ENCODE measurements at regions not wholly inside any gene's neighbourhood (a gene's known extent, or its start where the extent isn't known, plus 50 kb on each side); places are given as distances from the start of the nearest gene placed in this dataset.

DNA sequence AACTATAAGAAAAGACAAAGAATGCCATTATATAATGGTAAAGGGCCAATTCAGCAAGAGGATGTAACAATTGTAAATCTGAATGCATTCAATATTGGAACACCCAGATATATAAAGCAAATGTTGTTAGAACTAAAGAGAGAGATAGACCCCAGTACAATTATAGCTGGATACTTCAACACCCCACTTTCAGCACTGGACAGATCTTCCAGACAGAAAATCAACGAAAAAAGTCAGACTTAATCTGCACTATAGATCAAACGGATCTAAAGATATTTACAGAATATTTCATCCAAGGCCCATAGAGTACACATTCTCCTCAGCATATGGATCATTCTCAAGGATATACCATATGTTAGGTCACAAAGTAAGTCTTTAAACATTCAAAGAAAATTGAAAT, 194.6 kb upstream of the DACH1 start:
- CTCF ChIA-PET, result no interaction called here
- no peak overlapping the region for H3K4me2 ChIP-seq (ENCODE audit: low read length)
- no TSS peak for BruUV-seq (replicated peaks)
- POLR2A ChIA-PET, result no interaction called here
- peaks cover 0 to 5% of the 10 kb centered on the region in 2 experiments; a peak in 2 of 4 replicates for H3K4me1 ChIP-seq (ENCODE audit: control insufficient read depth in 1 of 2, insufficient read depth in 2 of 2, low read length in 2 of 2)
- H3K27ac ChIP-seq (ENCODE audit: low read depth, low read length), result no peak overlapping the region
- no peak overlapping the region for H3K4me3 ChIP-seq (replicated peaks in 1 of 2; ENCODE audit: low read depth in 1 of 2, low read length in 2 of 2)
- H3K27me3 ChIP-seq (ENCODE audit: insufficient read depth, low read length), result no peaks in the 10 kb centered on the region
- no peak overlapping the region for H3K9ac ChIP-seq (ENCODE audit: low read length)
- RAD21 ChIA-PET (ENCODE audit: low non-redundant PET in 1 of 2, low total read pairs in 2 of 2, uncharacterized antibody in 2 of 2, unreplicated experiment in 2 of 2), result no interaction called here
- no peak overlapping the region for H2AFZ ChIP-seq (ENCODE audit: low read depth, low read length, poor library complexity, severe bottlenecking)
- H4K20me1 ChIP-seq (ENCODE audit: insufficient read depth), result no peaks in the 10 kb centered on the region
- intact Hi-C loops (cut with micrococcal nuclease), result no loop called here
- H3K9me2 ChIP-seq (ENCODE audit: insufficient read depth), result no peaks in the 10 kb centered on the region
- H3K36me3 ChIP-seq (ENCODE audit: control insufficient read depth in 1 of 2, insufficient read depth in 2 of 2, low read length in 2 of 2), result no peaks in the 10 kb centered on the region
- no peak for DNase-seq (ENCODE audit: low read depth, low spot score)
- TF ChIP-seq, protein P1, sequence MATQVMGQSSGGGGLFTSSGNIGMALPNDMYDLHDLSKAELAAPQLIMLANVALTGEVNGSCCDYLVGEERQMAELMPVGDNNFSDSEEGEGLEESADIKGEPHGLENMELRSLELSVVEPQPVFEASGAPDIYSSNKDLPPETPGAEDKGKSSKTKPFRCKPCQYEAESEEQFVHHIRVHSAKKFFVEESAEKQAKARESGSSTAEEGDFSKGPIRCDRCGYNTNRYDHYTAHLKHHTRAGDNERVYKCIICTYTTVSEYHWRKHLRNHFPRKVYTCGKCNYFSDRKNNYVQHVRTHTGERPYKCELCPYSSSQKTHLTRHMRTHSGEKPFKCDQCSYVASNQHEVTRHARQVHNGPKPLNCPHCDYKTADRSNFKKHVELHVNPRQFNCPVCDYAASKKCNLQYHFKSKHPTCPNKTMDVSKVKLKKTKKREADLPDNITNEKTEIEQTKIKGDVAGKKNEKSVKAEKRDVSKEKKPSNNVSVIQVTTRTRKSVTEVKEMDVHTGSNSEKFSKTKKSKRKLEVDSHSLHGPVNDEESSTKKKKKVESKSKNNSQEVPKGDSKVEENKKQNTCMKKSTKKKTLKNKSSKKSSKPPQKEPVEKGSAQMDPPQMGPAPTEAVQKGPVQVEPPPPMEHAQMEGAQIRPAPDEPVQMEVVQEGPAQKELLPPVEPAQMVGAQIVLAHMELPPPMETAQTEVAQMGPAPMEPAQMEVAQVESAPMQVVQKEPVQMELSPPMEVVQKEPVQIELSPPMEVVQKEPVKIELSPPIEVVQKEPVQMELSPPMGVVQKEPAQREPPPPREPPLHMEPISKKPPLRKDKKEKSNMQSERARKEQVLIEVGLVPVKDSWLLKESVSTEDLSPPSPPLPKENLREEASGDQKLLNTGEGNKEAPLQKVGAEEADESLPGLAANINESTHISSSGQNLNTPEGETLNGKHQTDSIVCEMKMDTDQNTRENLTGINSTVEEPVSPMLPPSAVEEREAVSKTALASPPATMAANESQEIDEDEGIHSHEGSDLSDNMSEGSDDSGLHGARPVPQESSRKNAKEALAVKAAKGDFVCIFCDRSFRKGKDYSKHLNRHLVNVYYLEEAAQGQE (IDR thresholded peaks at IDR 0.05; ENCODE audit: low read depth), result peak; percentile 15; the same call in 1 of the 2 replicates
- TF ChIP-seq, protein P2, sequence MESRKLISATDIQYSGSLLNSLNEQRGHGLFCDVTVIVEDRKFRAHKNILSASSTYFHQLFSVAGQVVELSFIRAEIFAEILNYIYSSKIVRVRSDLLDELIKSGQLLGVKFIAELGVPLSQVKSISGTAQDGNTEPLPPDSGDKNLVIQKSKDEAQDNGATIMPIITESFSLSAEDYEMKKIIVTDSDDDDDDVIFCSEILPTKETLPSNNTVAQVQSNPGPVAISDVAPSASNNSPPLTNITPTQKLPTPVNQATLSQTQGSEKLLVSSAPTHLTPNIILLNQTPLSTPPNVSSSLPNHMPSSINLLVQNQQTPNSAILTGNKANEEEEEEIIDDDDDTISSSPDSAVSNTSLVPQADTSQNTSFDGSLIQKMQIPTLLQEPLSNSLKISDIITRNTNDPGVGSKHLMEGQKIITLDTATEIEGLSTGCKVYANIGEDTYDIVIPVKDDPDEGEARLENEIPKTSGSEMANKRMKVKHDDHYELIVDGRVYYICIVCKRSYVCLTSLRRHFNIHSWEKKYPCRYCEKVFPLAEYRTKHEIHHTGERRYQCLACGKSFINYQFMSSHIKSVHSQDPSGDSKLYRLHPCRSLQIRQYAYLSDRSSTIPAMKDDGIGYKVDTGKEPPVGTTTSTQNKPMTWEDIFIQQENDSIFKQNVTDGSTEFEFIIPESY (IDR thresholded peaks at IDR 0.05; ENCODE audit: extremely low read depth, insufficient replicate concordance, low read length), result no peak
- no peak for TF ChIP-seq SP1 (IDR thresholded peaks at IDR 0.05; ENCODE audit: low read depth)
- no peaks in the 10 kb centered on the region for H3K79me2 ChIP-seq (ENCODE audit: insufficient read depth, low read length)
- no peak for ATAC-seq
- H3K9me3 ChIP-seq (ENCODE audit: control insufficient read depth in 1 of 2, insufficient read depth in 1 of 2, low read depth in 1 of 2, low read length in 2 of 2), result no peaks in the 10 kb centered on the region
